Heart left ventricle (tissue), 16 donors: ENCODE measurements at regions not wholly inside any gene's neighbourhood (a gene's known extent, or its start where the extent isn't known, plus 50 kb on each side); places are given as distances from the start of the nearest gene placed in this dataset.

ENCODE experiments used
- ATAC-seq, 4 donors: fragments of 200-7000 bp; cut with Tn5 transposase; one replicate each; pipeline ENCODE4 v1.9.1; 2020 to 2022; ENCODE audit warnings: moderate library complexity in 4 of 4, mild to moderate bottlenecking in 3 of 4, moderate number of reproducible peaks in 1 of 4
- DNase-seq, 5 donors: peaks; one replicate each; pipeline ENCODE4 v3.0.0-alpha.2; 2020
- H3K27ac ChIP-seq, 12 donors: fragments of 200-600 bp; sonication (generic) in 4 of 12; one replicate each; pipeline versions ENCODE4 v1.5.0 to v1.8.0; 2016 to 2022; ENCODE audit warnings: mild to moderate bottlenecking in 2 of 12
- H3K27me3 ChIP-seq, 9 donors: fragments of 200-600 bp; sonication (generic) in 2 of 9; one replicate each; pipeline versions ENCODE4 v1.5.1 to v1.8.0; 2016 to 2022; ENCODE audit warnings: mild to moderate bottlenecking in 3 of 9
- H3K36me3 ChIP-seq, 9 donors: fragments of 200-600 bp; sonication (generic) in 2 of 9; one replicate each; pipeline versions ENCODE4 v1.5.0 to v1.8.0; 2018 to 2022; ENCODE audit warnings: mild to moderate bottlenecking in 2 of 9
- H3K4me1 ChIP-seq, 12 donors: fragments of 200-600 bp; sonication (generic) in 4 of 12; one replicate each; pipeline versions ENCODE4 v1.5.0 to v1.8.0; 2016 to 2022; ENCODE audit warnings: mild to moderate bottlenecking in 3 of 12
- H3K4me3 ChIP-seq, 12 donors: fragments of 200-600 bp; sonication (generic) in 4 of 12; one replicate each; pipeline versions ENCODE4 v1.5.0 to v1.8.0; 2017 to 2022; ENCODE audit warnings: mild to moderate bottlenecking in 9 of 12, moderate library complexity in 4 of 12
- H3K9me3 ChIP-seq, 12 donors: fragments of 200-600 bp; sonication (generic) in 4 of 12; one replicate each; pipeline versions ENCODE4 v1.5.0 to v1.8.0; 2016 to 2022; ENCODE audit warnings: mild to moderate bottlenecking in 1 of 12
- POLR2A ChIP-seq, 2 donors: fragments of 450-650 bp; IDR thresholded peaks; one replicate each; pipeline ENCODE4 v1.6.1; 2017; ENCODE audit warnings: antibody characterized with exemption in 2 of 2, mild to moderate bottlenecking in 2 of 2, moderate library complexity in 2 of 2
- WGBS, 4 donors: extraction: QIAGEN DNeasy Blood & Tissue Kit in 2 of 4; methylation state at CpG; one replicate each; pipeline versions ENCODE4 v1.1.5 to v1.1.7; 2013 to 2018; 5-methylcytosine and 5-hydroxymethylcytosine counted together
- intact Hi-C, 10 donors: fragments of 100-400 bp; cut with DNase I; formaldehyde crosslinking; loops; one replicate each; pipeline versions ENCODE4 v1.11.1 to v1.14.2; 2022
- TF ChIP-seq, protein P1 (sequence below), 12 donors: fragments of 200-600 bp; sonication (generic) in 4 of 12; IDR thresholded peaks; one replicate each; pipeline versions ENCODE4 v1.5.0 to v1.8.0; 2018 to 2022; ENCODE audit warnings: antibody characterized with exemption in 12 of 12, mild to moderate bottlenecking in 5 of 12
- donor health status: ischemic (EF 13 %, LVEDD 7.1; RV severe dilation, severe dysfunction).
- donor health status: healthy with polysubstance abuse.
- donor health status: DM: no; HTN: yes; CAD: no.
- donor health status: DM: no; HTN: no; CAD: no.
- donor health status: ischemic (EF 25% LVEDD 6.9; RV normal size, moderate dysfunction).
- donor health status: ischemic (EF 25% LVEDD 5.7; RV mildly dilated, moderate dysfunction).
- donor health status: healthy.
- donor health status: DM: yes; HTN: yes; CAD: no.
- donor health status: ischemic (EF 35%, LVEDD 5.7; RV mildly dilated, moderate dysfunction).
- donor health status: nonischemic (EF 11% LVEDD 7.7; RV severe dilation, severe dysfunction).
- donor health status: DM: yes; HTN: yes; CAD: no.
- donor health status: PGD.
- donor health status: ischemic (EF 29% LVEDD 5.4; RV normal size, mild dysfunction).
- donor health status: nonischemic (EF 23%, LVEDD 6.1; RV moderate dilation, normal function).

DNA sequence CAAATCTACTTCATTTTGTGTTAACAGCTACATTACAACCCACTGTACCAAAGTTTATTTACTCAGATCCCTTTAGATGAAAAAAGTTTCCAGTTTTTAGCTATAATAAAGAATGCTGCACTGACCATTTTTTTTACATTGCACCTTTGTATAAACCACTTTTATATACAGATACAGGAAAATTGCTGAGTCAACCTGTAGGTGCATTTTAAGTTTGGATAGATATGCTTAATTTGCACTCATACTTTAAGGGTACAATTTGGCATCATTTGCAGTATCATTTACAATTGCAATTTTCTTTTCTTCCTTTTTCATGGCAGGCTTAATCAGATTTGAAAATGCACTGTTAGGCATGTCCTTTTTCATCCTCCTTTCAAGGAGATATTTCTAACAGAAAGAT is 257.8 kb upstream of the LMO3 start:
- no peak for ATAC-seq
- no peak for TF ChIP-seq POLR2A (IDR thresholded peaks at IDR 0.05)
- TF ChIP-seq, protein P1, sequence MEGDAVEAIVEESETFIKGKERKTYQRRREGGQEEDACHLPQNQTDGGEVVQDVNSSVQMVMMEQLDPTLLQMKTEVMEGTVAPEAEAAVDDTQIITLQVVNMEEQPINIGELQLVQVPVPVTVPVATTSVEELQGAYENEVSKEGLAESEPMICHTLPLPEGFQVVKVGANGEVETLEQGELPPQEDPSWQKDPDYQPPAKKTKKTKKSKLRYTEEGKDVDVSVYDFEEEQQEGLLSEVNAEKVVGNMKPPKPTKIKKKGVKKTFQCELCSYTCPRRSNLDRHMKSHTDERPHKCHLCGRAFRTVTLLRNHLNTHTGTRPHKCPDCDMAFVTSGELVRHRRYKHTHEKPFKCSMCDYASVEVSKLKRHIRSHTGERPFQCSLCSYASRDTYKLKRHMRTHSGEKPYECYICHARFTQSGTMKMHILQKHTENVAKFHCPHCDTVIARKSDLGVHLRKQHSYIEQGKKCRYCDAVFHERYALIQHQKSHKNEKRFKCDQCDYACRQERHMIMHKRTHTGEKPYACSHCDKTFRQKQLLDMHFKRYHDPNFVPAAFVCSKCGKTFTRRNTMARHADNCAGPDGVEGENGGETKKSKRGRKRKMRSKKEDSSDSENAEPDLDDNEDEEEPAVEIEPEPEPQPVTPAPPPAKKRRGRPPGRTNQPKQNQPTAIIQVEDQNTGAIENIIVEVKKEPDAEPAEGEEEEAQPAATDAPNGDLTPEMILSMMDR (IDR thresholded peaks at IDR 0.05), result no peak
- Histone ChIP-seq H3K27ac (no peak overlapping the region), H3K27me3 (no peaks in the 10 kb centered on the region), H3K9me3 (no peaks in the 10 kb centered on the region), H3K4me1 (no peaks in the 10 kb centered on the region), H3K36me3 (no peaks in the 10 kb centered on the region), H3K4me3 (no peak overlapping the region)
- intact Hi-C loops, result no loop called here
- no peak for DNase-seq

DNA sequence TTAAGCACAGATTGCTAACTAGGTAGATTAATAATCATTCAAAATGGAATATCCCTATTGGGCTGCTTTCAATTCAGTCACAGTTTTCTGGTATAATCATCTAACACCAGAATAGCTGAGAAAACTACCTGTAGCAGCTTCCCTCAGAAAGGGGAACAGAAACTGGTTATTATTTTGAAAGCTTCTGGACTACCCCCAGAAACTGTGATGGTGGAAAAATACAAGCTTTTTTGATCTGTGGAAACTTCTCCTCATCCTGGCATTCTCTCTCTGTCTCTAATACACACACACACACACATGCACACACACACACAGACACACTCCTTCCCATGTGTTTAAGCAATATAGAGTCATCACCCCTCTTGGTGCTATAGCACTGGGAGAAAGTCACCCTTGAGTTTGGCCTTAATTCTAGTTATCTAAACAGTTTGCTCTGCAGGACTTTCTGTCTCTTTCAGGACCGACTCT is 251.5 kb upstream of the LMO3 start:
- 58 to 70% (median 63%) methylated on average over 1 of the region's 1 CpG for WGBS, 4 donors
- ATAC-seq, result no peak

DNA sequence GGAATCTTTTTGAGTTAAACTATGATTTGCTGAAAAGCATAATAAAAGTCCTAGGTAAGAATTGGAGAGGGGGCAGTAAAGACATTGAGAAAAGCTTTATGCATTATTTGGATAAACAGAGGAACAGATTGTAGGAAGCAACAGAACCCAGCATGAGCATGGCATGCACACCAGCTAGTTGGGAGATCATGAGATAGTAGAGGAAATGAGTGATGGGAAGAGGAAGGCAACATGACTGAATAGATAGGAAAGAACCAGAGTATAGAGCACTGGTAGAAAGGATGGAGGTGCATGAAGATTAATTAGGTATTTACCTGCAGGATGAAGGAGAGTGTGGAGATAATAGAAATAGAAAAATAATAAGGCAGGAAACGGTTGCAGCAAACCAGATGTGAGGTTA is 248.5 kb upstream of the LMO3 start:
- no peaks in the 10 kb centered on the region for H3K36me3 ChIP-seq
- intact Hi-C loops, result no loop called here
- H3K27me3 ChIP-seq, result no peaks in the 10 kb centered on the region
- no peaks in the 10 kb centered on the region for H3K9me3 ChIP-seq
- H3K4me1 ChIP-seq, result no peaks in the 10 kb centered on the region
- no peak overlapping the region for H3K4me3 ChIP-seq
- no peak for ATAC-seq
- no peak overlapping the region for H3K27ac ChIP-seq
- DNase-seq, result no peak
- TF ChIP-seq POLR2A (IDR thresholded peaks at IDR 0.05), result no peak
- TF ChIP-seq, protein P1 (IDR thresholded peaks at IDR 0.05), result no peak
- WGBS, 4 donors, result 60 to 80% (median 63%) methylated on average over 1 of the region's 1 CpG

More for the DNA sequence above, 251.5 kb upstream of the LMO3 start:
- no peak for DNase-seq
- Histone ChIP-seq H3K9me3 (no peaks in the 10 kb centered on the region), H3K36me3 (no peaks in the 10 kb centered on the region), H3K27ac (no peak overlapping the region), H3K27me3 (no peaks in the 10 kb centered on the region), H3K4me3 (no peak overlapping the region), H3K4me1 (no peaks in the 10 kb centered on the region)
- TF ChIP-seq, protein P1 (IDR thresholded peaks at IDR 0.05), result no peak
- TF ChIP-seq POLR2A (IDR thresholded peaks at IDR 0.05), result no peak
- intact Hi-C loops, result no loop called here

DNA sequence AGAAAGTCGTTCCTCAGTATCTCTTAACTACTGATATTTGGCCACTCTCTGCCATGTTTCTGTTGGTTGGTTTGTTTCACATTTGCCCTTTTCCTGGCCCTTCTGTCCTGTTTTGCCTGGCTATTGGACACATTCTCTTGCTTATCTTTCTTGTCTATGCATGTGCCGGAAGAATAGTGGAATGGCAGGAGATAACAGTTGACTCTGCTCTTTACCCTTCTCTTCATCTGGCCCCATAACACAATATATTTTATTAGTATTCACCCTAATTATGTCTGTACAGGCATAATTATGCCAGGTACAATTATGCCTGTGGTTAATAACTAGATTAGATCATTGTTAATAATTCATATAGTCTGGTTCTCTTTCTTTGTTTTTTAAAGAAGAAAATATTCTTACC is 243.5 kb upstream of the LMO3 start:
- intact Hi-C loops, result no loop called here
- H3K27me3 ChIP-seq, result no peaks in the 10 kb centered on the region
- TF ChIP-seq, protein P1 (IDR thresholded peaks at IDR 0.05), result no peak
- no peak for TF ChIP-seq POLR2A (IDR thresholded peaks at IDR 0.05)
- peaks cover 0 to 9% (median 0%) of the 10 kb centered on the region in 12 donors for H3K9me3 ChIP-seq
- DNase-seq, result no peak
- H3K4me1 ChIP-seq, result no peaks in the 10 kb centered on the region
- no peak overlapping the region for H3K4me3 ChIP-seq
- H3K36me3 ChIP-seq, result no peaks in the 10 kb centered on the region
- WGBS, 4 donors, result 24 to 34% (median 27%) methylated on average over 2 of the region's 2 CpGs
- H3K27ac ChIP-seq, result no peak overlapping the region
- no peak for ATAC-seq
